ENCODE measurements at regions not wholly inside any gene's neighbourhood (a gene's known extent, or its start where the extent isn't known, plus 50 kb on each side); places are given as distances from the start of the nearest gene placed in this dataset.
"Not testable (repeated sequence)": the region's sequence is repeated elsewhere in the genome, so short reads cannot be mapped to it uniquely, and the experiment has no call there.

- Mint-ChIP-seq H3K36me3 (ENCODE audit: low read depth) (peaks cover 4% of the 10 kb centered on the region), H3K9me3 (peaks cover 15% of the 10 kb centered on the region), H3K27me3 (ENCODE audit: low read depth) (no peaks in the 10 kb centered on the region), H3K4me1 (ENCODE audit: low read depth) (no peaks in the 10 kb centered on the region), H3K4me3 (no peak overlapping the region), H3K27ac (no peak overlapping the region)
These were observed 436.1 kb downstream of the XYLT1 start for GRCh38 chr16:17034477-17035252.

- Mint-ChIP-seq H3K4me3 (no peak overlapping the region), H3K27me3 (ENCODE audit: low read depth) (no peaks in the 10 kb centered on the region), H3K9me3 (peaks cover 4% of the 10 kb centered on the region), H3K4me1 (ENCODE audit: low read depth) (no peaks in the 10 kb centered on the region), H3K27ac (no peak overlapping the region), H3K36me3 (ENCODE audit: low read depth) (no peaks in the 10 kb centered on the region)
These were observed 433.3 kb downstream of the XYLT1 start for GRCh38 chr16:17037499-17037898.

GRCh38 chr16:17038415-17038814 is 432.3 kb downstream of the XYLT1 start:
- H3K27me3 Mint-ChIP-seq (ENCODE audit: low read depth) = no peaks in the 10 kb centered on the region
- no peak overlapping the region for H3K27ac Mint-ChIP-seq
- H3K36me3 Mint-ChIP-seq (ENCODE audit: low read depth) = no peaks in the 10 kb centered on the region
- H3K4me3 Mint-ChIP-seq = no peak overlapping the region
- H3K9me3 Mint-ChIP-seq = peaks cover 4% of the 10 kb centered on the region
- no peaks in the 10 kb centered on the region for H3K4me1 Mint-ChIP-seq (ENCODE audit: low read depth)

- H3K36me3 Mint-ChIP-seq (ENCODE audit: low read depth); H3K4me1 Mint-ChIP-seq (ENCODE audit: low read depth); H3K27me3 Mint-ChIP-seq (ENCODE audit: low read depth); H3K27ac Mint-ChIP-seq; H3K9me3 Mint-ChIP-seq; H3K4me3 Mint-ChIP-seq: not testable (repeated sequence)
These were observed 421.7 kb downstream of the XYLT1 start for GRCh38 chr16:17049109-17049508.

- Mint-ChIP-seq H3K27me3 (ENCODE audit: low read depth) (peaks cover 4% of the 10 kb centered on the region), H3K9me3 (peaks cover 8% of the 10 kb centered on the region), H3K36me3 (ENCODE audit: low read depth) (no peaks in the 10 kb centered on the region), H3K4me3 (no peak overlapping the region), H3K4me1 (ENCODE audit: low read depth) (no peaks in the 10 kb centered on the region), H3K27ac (no peak overlapping the region)
These were observed 420.3 kb downstream of the XYLT1 start for GRCh38 chr16:17050468-17050867.

Data from T-helper 1 cell treated with Interleukin-12 subunit alpha and Interleukin-12 subunit beta and Interleukin-4 antibody, amounts not matched to agents 30 μg/mL and 1 μg/mL, for 36 hours (primary cell).